Neural progenitor cell (in vitro differentiated cells): ENCODE measurements at regions not wholly inside any gene's neighbourhood (a gene's known extent, or its start where the extent isn't known, plus 50 kb on each side); places are given as distances from the start of the nearest gene placed in this dataset.
A peak's percentile ranks its signal among the peaks of the same experiment; 100 is the strongest.

Source experiments
- DNase-seq: peaks from one replicate; pipeline ENCODE4 v3.0.0-alpha.2; 2016; ENCODE audit warnings: low spot score
- H2AFZ ChIP-seq: fragments of 200-600 bp; sonication (generic); replicated peaks from 2 replicates; pipeline ENCODE4 v1.6.1; 2016; ENCODE audit warnings: antibody characterized with exemption
- H3F3A ChIP-seq: fragments of 200-600 bp; sonication (generic); 2 replicates; pipeline ENCODE4 v1.6.1; 2016; ENCODE audit warnings: antibody characterized with exemption, low read depth
- H3K27ac ChIP-seq: fragments of 200-600 bp; sonication (generic); 2 replicates; pipeline ENCODE4 v1.5.1; 2016; ENCODE audit warnings: mild to moderate bottlenecking
- H3K27me3 ChIP-seq: fragments of 200-600 bp; sonication (generic); 2 replicates; pipeline ENCODE4 v1.6.1; 2016; ENCODE audit warnings: mild to moderate bottlenecking, moderate library complexity
- H3K36me3 ChIP-seq: fragments of 200-600 bp; sonication (generic); 2 replicates; pipeline ENCODE4 v1.5.1; 2016
- H3K4me1 ChIP-seq: fragments of 200-600 bp; sonication (generic); 2 replicates; pipeline ENCODE4 v1.6.1; 2016; ENCODE audit warnings: mixed run types
- H3K4me2 ChIP-seq: fragments of 200-600 bp; sonication (generic); 2 replicates; pipeline ENCODE4 v1.6.1; 2016
- H3K4me3 ChIP-seq: fragments of 200-600 bp; sonication (generic); 2 replicates; pipeline ENCODE4 v1.5.1; 2016
- H3K79me2 ChIP-seq: fragments of 200-600 bp; sonication (generic); 2 replicates; pipeline ENCODE4 v1.6.1; 2016; ENCODE audit warnings: low read depth
- H3K9ac ChIP-seq: fragments of 200-600 bp; sonication (generic); 2 replicates; pipeline ENCODE4 v1.6.1; 2016
- H3K9me3 ChIP-seq: fragments of 200-600 bp; sonication (generic); 2 replicates; pipeline ENCODE4 v1.5.1; 2016; ENCODE audit warnings: low read depth
- H4K20me1 ChIP-seq: fragments of 200-600 bp; sonication (generic); 2 replicates; pipeline ENCODE4 v1.6.1; 2016; ENCODE audit warnings: low read depth
- H3K27ac Mint-ChIP-seq: 3 replicates; pipeline ENCODE4 v1.8.0; 2021; ENCODE audit warnings: mixed read lengths
- H3K27me3 Mint-ChIP-seq: 2 replicates; pipeline ENCODE4 v1.8.0; 2022; ENCODE audit warnings: low read depth, mild to moderate bottlenecking, inconsistent platforms, moderate library complexity, mixed read lengths; ENCODE audit not compliant: insufficient read depth
- H3K36me3 Mint-ChIP-seq: 3 replicates; pipeline ENCODE4 v1.8.0; 2021; ENCODE audit warnings: mixed read lengths
- H3K4me1 Mint-ChIP-seq: 3 replicates; pipeline ENCODE4 v1.8.0; 2021; ENCODE audit warnings: mixed read lengths
- H3K4me3 Mint-ChIP-seq: 3 replicates; pipeline ENCODE4 v1.8.0; 2021; ENCODE audit warnings: mild to moderate bottlenecking, moderate library complexity, mixed read lengths
- H3K9me3 Mint-ChIP-seq: 3 replicates; pipeline ENCODE4 v1.8.0; 2020; ENCODE audit warnings: mixed read lengths
- EZH2 ChIP-seq: fragments of 200-600 bp; sonication (generic); IDR thresholded peaks from 2 replicates; pipeline ENCODE4 v1.6.1; 2017; ENCODE audit warnings: antibody characterized with exemption, mild to moderate bottlenecking, moderate library complexity
- EZH2phosphoT487 ChIP-seq: fragments of 200-600 bp; sonication (generic); IDR thresholded peaks from 2 replicates; pipeline ENCODE4 v1.6.1; 2017; ENCODE audit warnings: antibody characterized with exemption
- TF ChIP-seq, protein P1 (sequence below): fragments of 200-600 bp; sonication (generic); IDR thresholded peaks from 2 replicates; pipeline ENCODE4 v1.5.1; 2017; ENCODE audit warnings: antibody characterized with exemption, mild to moderate bottlenecking

GRCh38 chr1:63124666-63125191 lies 197.6 kb upstream of the FOXD3 start:
- no peak overlapping the region for H3K27ac ChIP-seq
- H3F3A ChIP-seq, result no peaks in the 10 kb centered on the region
- Mint-ChIP-seq H3K9me3 (no peaks in the 10 kb centered on the region), H3K36me3 (no peaks in the 10 kb centered on the region), H3K4me3 (no peak overlapping the region), H3K27ac (no peak overlapping the region), H3K4me1 (peaks cover 5% of the 10 kb centered on the region), H3K27me3 (peaks cover 10% of the 10 kb centered on the region)
- no peak overlapping the region for H3K4me2 ChIP-seq
- no peak overlapping the region for H3K9ac ChIP-seq
- DNase-seq, result no peak
- no peak overlapping the region for H3K4me3 ChIP-seq
- H3K27me3 ChIP-seq, result no peaks in the 10 kb centered on the region
- no peaks in the 10 kb centered on the region for H3K4me1 ChIP-seq
- H3K36me3 ChIP-seq, result no peaks in the 10 kb centered on the region
- no peak overlapping the region for H2AFZ ChIP-seq
- H3K79me2 ChIP-seq, result no peaks in the 10 kb centered on the region
- H4K20me1 ChIP-seq, result no peaks in the 10 kb centered on the region
- H3K9me3 ChIP-seq, result no peaks in the 10 kb centered on the region
- no peak for TF ChIP-seq EZH2
- no peak for TF ChIP-seq EZH2phosphoT487
- TF ChIP-seq, protein P1, sequence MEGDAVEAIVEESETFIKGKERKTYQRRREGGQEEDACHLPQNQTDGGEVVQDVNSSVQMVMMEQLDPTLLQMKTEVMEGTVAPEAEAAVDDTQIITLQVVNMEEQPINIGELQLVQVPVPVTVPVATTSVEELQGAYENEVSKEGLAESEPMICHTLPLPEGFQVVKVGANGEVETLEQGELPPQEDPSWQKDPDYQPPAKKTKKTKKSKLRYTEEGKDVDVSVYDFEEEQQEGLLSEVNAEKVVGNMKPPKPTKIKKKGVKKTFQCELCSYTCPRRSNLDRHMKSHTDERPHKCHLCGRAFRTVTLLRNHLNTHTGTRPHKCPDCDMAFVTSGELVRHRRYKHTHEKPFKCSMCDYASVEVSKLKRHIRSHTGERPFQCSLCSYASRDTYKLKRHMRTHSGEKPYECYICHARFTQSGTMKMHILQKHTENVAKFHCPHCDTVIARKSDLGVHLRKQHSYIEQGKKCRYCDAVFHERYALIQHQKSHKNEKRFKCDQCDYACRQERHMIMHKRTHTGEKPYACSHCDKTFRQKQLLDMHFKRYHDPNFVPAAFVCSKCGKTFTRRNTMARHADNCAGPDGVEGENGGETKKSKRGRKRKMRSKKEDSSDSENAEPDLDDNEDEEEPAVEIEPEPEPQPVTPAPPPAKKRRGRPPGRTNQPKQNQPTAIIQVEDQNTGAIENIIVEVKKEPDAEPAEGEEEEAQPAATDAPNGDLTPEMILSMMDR, result no peak

GRCh38 chr1:63126104-63126503 lies 196.3 kb upstream of the FOXD3 start:
- TF ChIP-seq, protein P1, result no peak
- TF ChIP-seq EZH2phosphoT487 (no peak), EZH2 (no peak)
- Mint-ChIP-seq H3K4me1 (peaks cover 5% of the 10 kb centered on the region), H3K9me3 (no peaks in the 10 kb centered on the region), H3K4me3 (no peak overlapping the region), H3K27ac (no peak overlapping the region), H3K36me3 (no peaks in the 10 kb centered on the region), H3K27me3 (peaks cover 16% of the 10 kb centered on the region)
- Histone ChIP-seq H2AFZ (peak overlapping the region; percentile 84), H3K9me3 (no peaks in the 10 kb centered on the region), H3K27ac (no peak overlapping the region), H3F3A (no peaks in the 10 kb centered on the region), H3K9ac (no peak overlapping the region), H3K27me3 (no peaks in the 10 kb centered on the region), H3K79me2 (no peaks in the 10 kb centered on the region), H3K4me1 (no peaks in the 10 kb centered on the region), H3K4me3 (no peak overlapping the region), H4K20me1 (no peaks in the 10 kb centered on the region), H3K36me3 (no peaks in the 10 kb centered on the region), H3K4me2 (no peak overlapping the region)
- no peak for DNase-seq

- no peak overlapping the region for H3K4me2 ChIP-seq
- no peak overlapping the region for H3K27ac ChIP-seq
- no peaks in the 10 kb centered on the region for H3K27me3 ChIP-seq
- no peak overlapping the region for H3K4me3 Mint-ChIP-seq
- no peaks in the 10 kb centered on the region for H3K36me3 Mint-ChIP-seq
- no peak overlapping the region for H3K9ac ChIP-seq
- no peak for DNase-seq
- H3K9me3 Mint-ChIP-seq, result no peaks in the 10 kb centered on the region
- H3K9me3 ChIP-seq, result no peaks in the 10 kb centered on the region
- no peak overlapping the region for H2AFZ ChIP-seq
- no peak overlapping the region for H3K27ac Mint-ChIP-seq
- no peaks in the 10 kb centered on the region for H3F3A ChIP-seq
- no peaks in the 10 kb centered on the region for H3K36me3 ChIP-seq
- H3K4me3 ChIP-seq, result no peak overlapping the region
- H4K20me1 ChIP-seq, result no peaks in the 10 kb centered on the region
- TF ChIP-seq EZH2 (no peak), EZH2phosphoT487 (no peak)
- TF ChIP-seq, protein P1, result no peak
- H3K27me3 Mint-ChIP-seq, result peaks cover 21% of the 10 kb centered on the region
- no peaks in the 10 kb centered on the region for H3K4me1 ChIP-seq
- no peaks in the 10 kb centered on the region for H3K79me2 ChIP-seq
- peaks cover under 1% of the 10 kb centered on the region for H3K4me1 Mint-ChIP-seq
Observed at GRCh38 chr1:63127376-63127775, 195.0 kb upstream of the FOXD3 start.
